ENCODE measurements at regions not wholly inside any gene's neighbourhood (a gene's known extent, or its start where the extent isn't known, plus 50 kb on each side); places are given as distances from the start of the nearest gene placed in this dataset.

DNA sequence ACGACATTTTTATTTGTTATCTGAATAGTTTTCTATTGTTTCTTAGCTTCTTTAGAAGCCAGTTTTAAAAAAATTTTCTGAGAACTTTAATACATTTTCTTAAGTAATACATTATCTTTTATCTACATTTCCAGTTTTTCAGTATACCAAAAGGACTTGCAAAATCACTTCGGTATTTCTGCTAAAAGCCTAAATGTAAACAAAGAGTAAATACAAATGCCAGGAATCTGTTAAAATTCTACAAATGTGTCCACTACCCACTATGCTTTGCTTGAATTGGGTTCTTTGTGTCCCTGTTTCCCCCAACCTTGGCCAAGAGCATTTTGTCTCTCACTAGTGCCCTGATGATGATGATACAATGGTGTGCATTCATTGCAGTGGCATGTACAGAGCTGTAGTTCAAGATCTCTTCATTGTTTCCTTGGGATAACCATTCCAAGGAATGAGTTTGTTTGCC lies 611.2 kb downstream of the NR2F1-AS1 start:
- TF ChIP-seq, protein P1, sequence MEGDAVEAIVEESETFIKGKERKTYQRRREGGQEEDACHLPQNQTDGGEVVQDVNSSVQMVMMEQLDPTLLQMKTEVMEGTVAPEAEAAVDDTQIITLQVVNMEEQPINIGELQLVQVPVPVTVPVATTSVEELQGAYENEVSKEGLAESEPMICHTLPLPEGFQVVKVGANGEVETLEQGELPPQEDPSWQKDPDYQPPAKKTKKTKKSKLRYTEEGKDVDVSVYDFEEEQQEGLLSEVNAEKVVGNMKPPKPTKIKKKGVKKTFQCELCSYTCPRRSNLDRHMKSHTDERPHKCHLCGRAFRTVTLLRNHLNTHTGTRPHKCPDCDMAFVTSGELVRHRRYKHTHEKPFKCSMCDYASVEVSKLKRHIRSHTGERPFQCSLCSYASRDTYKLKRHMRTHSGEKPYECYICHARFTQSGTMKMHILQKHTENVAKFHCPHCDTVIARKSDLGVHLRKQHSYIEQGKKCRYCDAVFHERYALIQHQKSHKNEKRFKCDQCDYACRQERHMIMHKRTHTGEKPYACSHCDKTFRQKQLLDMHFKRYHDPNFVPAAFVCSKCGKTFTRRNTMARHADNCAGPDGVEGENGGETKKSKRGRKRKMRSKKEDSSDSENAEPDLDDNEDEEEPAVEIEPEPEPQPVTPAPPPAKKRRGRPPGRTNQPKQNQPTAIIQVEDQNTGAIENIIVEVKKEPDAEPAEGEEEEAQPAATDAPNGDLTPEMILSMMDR (IDR thresholded peaks at IDR 0.05; ENCODE audit: low read depth, low read length), result no peak
- H3K4me3 ChIP-seq (ENCODE audit: low read depth, low read length), result no peak overlapping the region
- in situ Hi-C loops (cut with HindIII; ENCODE audit: low sequenced_read_pairs), result no loop called here
- DNase-seq (ENCODE audit: low read depth, low spot score), result no peak

DNA sequence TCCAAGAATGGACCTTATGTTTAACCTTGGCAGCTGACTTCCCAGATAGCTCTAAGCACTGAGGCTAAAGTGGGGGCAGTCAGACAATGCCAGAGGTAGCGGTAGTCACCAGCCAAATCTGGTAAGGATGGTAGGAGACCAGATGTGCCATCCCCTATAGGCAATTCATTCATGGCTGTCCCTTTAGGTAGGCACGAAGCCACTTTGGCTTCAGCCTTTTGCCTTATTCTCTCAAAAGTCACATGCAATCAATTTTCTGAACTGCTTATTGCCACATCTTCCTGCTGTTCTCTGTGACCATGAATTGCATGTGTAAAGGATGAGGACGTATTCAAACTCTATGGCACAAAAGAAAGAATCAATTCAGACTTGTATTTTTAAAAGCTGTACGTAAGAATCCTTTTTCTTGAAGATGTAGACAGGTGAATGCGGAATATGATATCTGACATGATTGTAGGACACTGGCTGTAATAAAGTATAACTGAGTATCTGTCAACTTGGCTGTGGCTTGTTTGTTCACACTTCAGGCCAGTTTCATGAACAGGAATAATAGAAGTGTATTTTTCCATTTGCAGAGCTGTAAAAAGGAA lies 611.7 kb downstream of the NR2F1-AS1 start:
- TF ChIP-seq, protein P1 (IDR thresholded peaks at IDR 0.05; ENCODE audit: low read depth, low read length), result no peak
- in situ Hi-C loops (cut with HindIII; ENCODE audit: low sequenced_read_pairs), result no loop called here
- DNase-seq (ENCODE audit: low read depth, low spot score), result no peak
- no peak overlapping the region for H3K4me3 ChIP-seq (ENCODE audit: low read depth, low read length)

DNA sequence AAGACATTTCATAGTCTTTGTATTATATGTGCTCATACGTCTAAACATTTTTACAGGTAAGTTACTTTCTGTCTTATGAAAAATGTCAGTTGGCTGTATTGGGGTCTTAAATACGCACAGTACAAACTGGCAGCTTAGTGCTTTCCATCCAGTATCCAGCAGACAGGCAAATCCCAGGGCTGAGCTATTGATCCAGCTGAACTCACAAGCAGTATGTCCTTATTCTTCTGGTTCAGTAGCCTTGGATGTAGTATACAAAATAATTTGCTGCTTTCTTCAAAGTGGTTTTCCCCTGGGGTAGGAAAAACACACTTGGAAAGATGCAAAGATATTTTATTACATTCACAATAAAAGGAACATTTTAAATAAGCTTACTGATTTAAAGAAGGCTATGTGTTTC lies 617.2 kb downstream of the NR2F1-AS1 start:
- in situ Hi-C loops (cut with HindIII; ENCODE audit: low sequenced_read_pairs), result no loop called here
- TF ChIP-seq, protein P1 (IDR thresholded peaks at IDR 0.05; ENCODE audit: low read depth, low read length), result no peak
- DNase-seq (ENCODE audit: low read depth, low spot score), result no peak
- H3K4me3 ChIP-seq (ENCODE audit: low read depth, low read length), result no peak overlapping the region

DNA sequence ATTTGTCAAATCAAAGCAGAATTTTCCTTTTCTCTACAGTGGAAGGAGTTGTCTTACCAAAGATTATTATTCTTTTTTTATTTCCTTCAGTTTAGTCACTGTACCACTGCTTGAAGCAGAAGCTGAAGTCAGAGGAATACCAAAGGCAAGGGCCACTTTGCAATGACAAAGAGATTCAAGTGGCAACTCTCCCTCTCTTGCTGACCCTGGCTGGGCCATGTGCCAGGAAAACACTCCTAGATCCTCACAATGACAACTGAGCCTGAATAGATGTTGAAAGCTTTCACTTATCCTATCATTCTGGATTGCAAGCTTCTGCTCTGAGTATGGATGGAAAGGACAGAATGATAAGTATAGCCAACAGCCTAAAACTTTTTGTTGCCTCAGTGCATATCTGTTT lies 618.3 kb downstream of the NR2F1-AS1 start:
- H3K4me3 ChIP-seq (ENCODE audit: low read depth, low read length), result no peak overlapping the region
- in situ Hi-C loops (cut with HindIII; ENCODE audit: low sequenced_read_pairs), result no loop called here
- TF ChIP-seq, protein P1 (IDR thresholded peaks at IDR 0.05; ENCODE audit: low read depth, low read length), result no peak
- DNase-seq (ENCODE audit: low read depth, low spot score), result no peak

DNA sequence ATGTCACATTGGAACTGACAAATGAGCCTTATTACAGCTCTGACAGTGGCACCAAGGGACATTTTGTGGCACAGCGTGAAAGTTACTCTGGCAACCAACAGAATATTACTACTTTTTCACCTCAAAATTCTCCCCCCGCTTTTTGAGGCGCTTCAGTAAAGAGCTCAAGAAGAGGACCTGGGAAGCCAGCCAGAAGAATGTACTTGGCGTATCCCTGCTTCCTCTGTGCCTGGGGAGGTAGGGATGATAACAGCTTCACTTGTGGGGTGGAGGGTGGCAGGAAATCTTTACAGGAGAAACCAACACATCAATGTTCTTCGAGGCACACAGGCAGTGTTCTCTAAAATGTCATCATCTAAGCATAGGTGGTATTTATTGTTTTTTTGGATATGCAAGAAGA lies 624.1 kb downstream of the NR2F1-AS1 start:
- DNase-seq (ENCODE audit: low read depth, low spot score), result no peak
- no peak overlapping the region for H3K4me3 ChIP-seq (ENCODE audit: low read depth, low read length)
- in situ Hi-C loops (cut with HindIII; ENCODE audit: low sequenced_read_pairs), result no loop called here
- TF ChIP-seq, protein P1 (IDR thresholded peaks at IDR 0.05; ENCODE audit: low read depth, low read length), result no peak

DNA sequence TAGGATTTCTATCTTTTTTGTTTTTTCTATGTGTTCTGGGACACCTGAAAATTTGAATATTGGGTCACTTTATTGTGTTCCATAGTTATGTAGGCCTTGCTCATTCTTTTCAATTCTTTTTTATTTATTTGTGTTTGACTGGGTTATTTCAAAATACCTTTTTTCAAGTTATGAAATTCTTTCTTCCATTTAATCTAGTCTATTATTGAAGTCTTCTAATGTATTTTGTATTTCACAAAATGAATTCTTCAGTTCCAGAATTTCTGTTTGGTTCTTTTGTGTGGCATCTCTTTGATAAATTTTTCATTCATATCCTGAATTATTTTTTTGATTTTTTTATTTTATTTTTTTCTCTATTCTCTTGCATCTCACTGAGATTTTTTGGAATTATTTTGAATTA lies 628.8 kb downstream of the NR2F1-AS1 start:
- in situ Hi-C loops (cut with HindIII; ENCODE audit: low sequenced_read_pairs), result no loop called here

More for the DNA sequence above, 628.8 kb downstream of the NR2F1-AS1 start:
- TF ChIP-seq, protein P1 (IDR thresholded peaks at IDR 0.05; ENCODE audit: low read depth, low read length), result no peak
- no peak overlapping the region for H3K4me3 ChIP-seq (ENCODE audit: low read depth, low read length)
- no peak for DNase-seq (ENCODE audit: low read depth, low spot score)
